Heart left ventricle (tissue), 16 donors: ENCODE measurements at regions not wholly inside any gene's neighbourhood (a gene's known extent, or its start where the extent isn't known, plus 50 kb on each side); places are given as distances from the start of the nearest gene placed in this dataset.
A peak's percentile ranks its signal among the peaks of the same experiment; 100 is the strongest.
"Not testable (repeated sequence)": the region's sequence is repeated elsewhere in the genome, so short reads cannot be mapped to it uniquely, and the experiment has no call there.

Experiments
- ATAC-seq, 4 donors: fragments of 200-7000 bp; cut with Tn5 transposase; one replicate each; pipeline ENCODE4 v1.9.1; 2020 to 2022; ENCODE audit warnings: moderate library complexity in 4 of 4, mild to moderate bottlenecking in 3 of 4, moderate number of reproducible peaks in 1 of 4
- DNase-seq, 5 donors: peaks; one replicate each; pipeline ENCODE4 v3.0.0-alpha.2; 2020
- H3K27ac ChIP-seq, 12 donors: fragments of 200-600 bp; sonication (generic) in 4 of 12; one replicate each; pipeline versions ENCODE4 v1.5.0 to v1.8.0; 2016 to 2022; ENCODE audit warnings: mild to moderate bottlenecking in 2 of 12
- H3K27me3 ChIP-seq, 9 donors: fragments of 200-600 bp; sonication (generic) in 2 of 9; one replicate each; pipeline versions ENCODE4 v1.5.1 to v1.8.0; 2016 to 2022; ENCODE audit warnings: mild to moderate bottlenecking in 3 of 9
- H3K36me3 ChIP-seq, 9 donors: fragments of 200-600 bp; sonication (generic) in 2 of 9; one replicate each; pipeline versions ENCODE4 v1.5.0 to v1.8.0; 2018 to 2022; ENCODE audit warnings: mild to moderate bottlenecking in 2 of 9
- H3K4me1 ChIP-seq, 12 donors: fragments of 200-600 bp; sonication (generic) in 4 of 12; one replicate each; pipeline versions ENCODE4 v1.5.0 to v1.8.0; 2016 to 2022; ENCODE audit warnings: mild to moderate bottlenecking in 3 of 12
- H3K4me3 ChIP-seq, 12 donors: fragments of 200-600 bp; sonication (generic) in 4 of 12; one replicate each; pipeline versions ENCODE4 v1.5.0 to v1.8.0; 2017 to 2022; ENCODE audit warnings: mild to moderate bottlenecking in 9 of 12, moderate library complexity in 4 of 12
- H3K9me3 ChIP-seq, 12 donors: fragments of 200-600 bp; sonication (generic) in 4 of 12; one replicate each; pipeline versions ENCODE4 v1.5.0 to v1.8.0; 2016 to 2022; ENCODE audit warnings: mild to moderate bottlenecking in 1 of 12
- POLR2A ChIP-seq, 2 donors: fragments of 450-650 bp; IDR thresholded peaks; one replicate each; pipeline ENCODE4 v1.6.1; 2017; ENCODE audit warnings: antibody characterized with exemption in 2 of 2, mild to moderate bottlenecking in 2 of 2, moderate library complexity in 2 of 2
- WGBS, 4 donors: extraction: QIAGEN DNeasy Blood & Tissue Kit in 2 of 4; methylation state at CpG; one replicate each; pipeline versions ENCODE4 v1.1.5 to v1.1.7; 2013 to 2018; 5-methylcytosine and 5-hydroxymethylcytosine counted together
- intact Hi-C, 10 donors: fragments of 100-400 bp; cut with DNase I; formaldehyde crosslinking; loops; one replicate each; pipeline versions ENCODE4 v1.11.1 to v1.14.2; 2022
- TF ChIP-seq, protein P1 (sequence below), 12 donors: fragments of 200-600 bp; sonication (generic) in 4 of 12; IDR thresholded peaks; one replicate each; pipeline versions ENCODE4 v1.5.0 to v1.8.0; 2018 to 2022; ENCODE audit warnings: antibody characterized with exemption in 12 of 12, mild to moderate bottlenecking in 5 of 12
- donor health status: ischemic (EF 13 %, LVEDD 7.1; RV severe dilation, severe dysfunction).
- donor health status: healthy with polysubstance abuse.
- donor health status: DM: no; HTN: yes; CAD: no.
- donor health status: DM: no; HTN: no; CAD: no.
- donor health status: ischemic (EF 25% LVEDD 6.9; RV normal size, moderate dysfunction).
- donor health status: ischemic (EF 25% LVEDD 5.7; RV mildly dilated, moderate dysfunction).
- donor health status: healthy.
- donor health status: DM: yes; HTN: yes; CAD: no.
- donor health status: ischemic (EF 35%, LVEDD 5.7; RV mildly dilated, moderate dysfunction).
- donor health status: nonischemic (EF 11% LVEDD 7.7; RV severe dilation, severe dysfunction).
- donor health status: DM: yes; HTN: yes; CAD: no.
- donor health status: PGD.
- donor health status: ischemic (EF 29% LVEDD 5.4; RV normal size, mild dysfunction).
- donor health status: nonischemic (EF 23%, LVEDD 6.1; RV moderate dilation, normal function).

DNA sequence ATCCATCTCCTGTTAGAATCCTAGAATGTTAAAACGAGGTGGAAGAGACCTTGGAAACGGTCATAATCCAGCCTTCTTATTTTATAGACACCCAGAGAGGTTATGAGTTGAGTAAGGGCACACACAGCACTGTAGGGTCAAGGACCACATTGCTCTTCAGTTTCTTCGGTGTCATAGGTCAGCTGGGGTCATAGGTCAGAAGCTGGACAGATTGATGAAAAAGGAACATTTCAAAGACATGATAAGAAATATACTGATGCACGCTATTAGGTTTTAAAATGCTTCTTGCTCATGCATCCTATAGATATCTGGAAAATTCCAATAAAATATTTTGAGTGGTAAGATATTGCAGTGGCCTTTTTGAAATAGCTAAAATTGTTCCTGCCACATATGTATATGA lies 60.0 kb upstream of the BMS1 start:
- no peaks in the 10 kb centered on the region for H3K9me3 ChIP-seq
- H3K36me3 ChIP-seq, result no peaks in the 10 kb centered on the region
- no peak for ATAC-seq
- DNase-seq, result no peak
- H3K27ac ChIP-seq, result no peak overlapping the region
- TF ChIP-seq, protein P1, sequence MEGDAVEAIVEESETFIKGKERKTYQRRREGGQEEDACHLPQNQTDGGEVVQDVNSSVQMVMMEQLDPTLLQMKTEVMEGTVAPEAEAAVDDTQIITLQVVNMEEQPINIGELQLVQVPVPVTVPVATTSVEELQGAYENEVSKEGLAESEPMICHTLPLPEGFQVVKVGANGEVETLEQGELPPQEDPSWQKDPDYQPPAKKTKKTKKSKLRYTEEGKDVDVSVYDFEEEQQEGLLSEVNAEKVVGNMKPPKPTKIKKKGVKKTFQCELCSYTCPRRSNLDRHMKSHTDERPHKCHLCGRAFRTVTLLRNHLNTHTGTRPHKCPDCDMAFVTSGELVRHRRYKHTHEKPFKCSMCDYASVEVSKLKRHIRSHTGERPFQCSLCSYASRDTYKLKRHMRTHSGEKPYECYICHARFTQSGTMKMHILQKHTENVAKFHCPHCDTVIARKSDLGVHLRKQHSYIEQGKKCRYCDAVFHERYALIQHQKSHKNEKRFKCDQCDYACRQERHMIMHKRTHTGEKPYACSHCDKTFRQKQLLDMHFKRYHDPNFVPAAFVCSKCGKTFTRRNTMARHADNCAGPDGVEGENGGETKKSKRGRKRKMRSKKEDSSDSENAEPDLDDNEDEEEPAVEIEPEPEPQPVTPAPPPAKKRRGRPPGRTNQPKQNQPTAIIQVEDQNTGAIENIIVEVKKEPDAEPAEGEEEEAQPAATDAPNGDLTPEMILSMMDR (IDR thresholded peaks at IDR 0.05), result no peak
- no peak for TF ChIP-seq POLR2A (IDR thresholded peaks at IDR 0.05)
- no peaks in the 10 kb centered on the region for H3K4me1 ChIP-seq
- H3K4me3 ChIP-seq, result no peak overlapping the region
- intact Hi-C loops, result no loop called here
- 55 to 63% (median 59%) methylated on average over 4 of the region's 4 CpGs for WGBS, 4 donors
- H3K27me3 ChIP-seq, result peaks cover 0 to 18% (median 0%) of the 10 kb centered on the region in 9 donors

- H3K9me3 ChIP-seq, H3K4me3 ChIP-seq, DNase-seq, H3K27ac ChIP-seq, H3K36me3 ChIP-seq, intact Hi-C loops, H3K4me1 ChIP-seq, ATAC-seq: not testable (repeated sequence)
- WGBS, 4 donors, result 50 to 74% (median 64%) methylated on average over 3 of the region's 3 CpGs
- peaks cover 0 to 19% (median 0%) of the 10 kb centered on the region in 9 donors for H3K27me3 ChIP-seq
Observed at GRCh38 chr10:42723549-42723948, 59.0 kb upstream of the BMS1 start.

DNA sequence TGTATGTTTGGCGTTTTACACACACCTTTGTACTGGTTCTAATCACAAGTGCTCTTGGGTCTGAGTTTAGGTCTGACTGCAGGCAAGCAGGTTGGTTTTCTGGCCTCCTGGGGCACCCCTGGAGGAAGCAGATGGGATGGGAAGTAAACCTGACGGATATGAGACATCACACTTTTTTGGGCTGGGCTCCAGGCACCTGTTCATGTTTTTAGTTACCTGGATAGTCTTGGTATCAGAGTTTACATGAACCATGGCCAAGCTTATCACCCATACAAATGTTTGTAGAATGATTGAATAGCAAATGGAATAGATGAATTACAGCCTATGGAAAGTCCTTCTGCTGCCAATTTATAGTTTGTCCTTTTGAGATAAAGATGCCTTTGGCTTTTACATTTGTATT lies 57.9 kb upstream of the BMS1 start:
- WGBS, 4 donors, result 20 to 47% (median 41%) methylated on average over 2 of the region's 2 CpGs
- intact Hi-C loops, result not testable (repeated sequence)

DNA sequence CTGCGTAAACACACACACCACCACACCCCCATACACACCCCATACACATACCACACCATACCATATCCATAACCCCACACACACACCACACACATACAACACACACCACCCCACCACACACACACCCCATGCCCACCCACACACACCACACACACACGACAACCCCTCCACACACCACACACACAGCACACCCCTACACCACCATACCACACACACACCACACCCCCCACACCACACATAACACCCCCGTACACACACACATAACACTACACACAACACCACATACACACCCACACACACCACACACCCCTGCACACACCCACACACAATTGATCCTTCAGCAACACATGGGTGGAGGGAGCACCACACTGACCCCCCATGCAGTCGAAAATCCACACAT lies 50.3 kb upstream of the BMS1 start:
- Histone ChIP-seq H3K27ac (no peak overlapping the region), H3K9me3 (no peaks in the 10 kb centered on the region), H3K27me3 (peaks cover 0 to 21% (median 0%) of the 10 kb centered on the region in 9 donors), H3K4me3 (no peak overlapping the region), H3K4me1 (no peaks in the 10 kb centered on the region), H3K36me3 (no peaks in the 10 kb centered on the region)
- DNase-seq, result no peak
- ATAC-seq, result peak in 1 of 4 donors; percentile 29
- TF ChIP-seq, protein P1 (IDR thresholded peaks at IDR 0.05), result no peak
- TF ChIP-seq POLR2A (IDR thresholded peaks at IDR 0.05), result no peak
- intact Hi-C loops, result no loop called here
- 81 to 92% (median 89%) methylated on average over 4 of the region's 4 CpGs for WGBS, 4 donors

More for the DNA sequence above, 57.9 kb upstream of the BMS1 start:
- ATAC-seq, H3K4me3 ChIP-seq, H3K36me3 ChIP-seq, H3K4me1 ChIP-seq, H3K9me3 ChIP-seq, H3K27ac ChIP-seq, DNase-seq: not testable (repeated sequence)
- H3K27me3 ChIP-seq, result peaks cover 0 to 23% (median 0%) of the 10 kb centered on the region in 9 donors
